Effector memory CD4-positive, alpha-beta T cell (primary cell): ENCODE measurements at regions not wholly inside any gene's neighbourhood (a gene's known extent, or its start where the extent isn't known, plus 50 kb on each side); places are given as distances from the start of the nearest gene placed in this dataset.

Source experiments
- DNase-seq, 3 donors: peaks; one replicate each; pipeline ENCODE4 v3.0.0-alpha.2; 2020
- H3K27ac ChIP-seq: 2 replicates; pipeline ENCODE4 v1.7.0; 2013; ENCODE audit warnings: mild to moderate bottlenecking, low read length, moderate library complexity; ENCODE audit not compliant: insufficient read depth, poor library complexity, severe bottlenecking
- H3K27me3 ChIP-seq: replicated peaks from 2 replicates; pipeline ENCODE4 v1.7.0; 2013; ENCODE audit warnings: mild to moderate bottlenecking, low read length; ENCODE audit not compliant: insufficient read depth, control insufficient read depth, poor library complexity, severe bottlenecking
- H3K36me3 ChIP-seq: 2 replicates; pipeline ENCODE4 v1.7.0; 2013; ENCODE audit warnings: mild to moderate bottlenecking, low read length, moderate library complexity; ENCODE audit not compliant: control insufficient read depth, insufficient read depth
- H3K4me1 ChIP-seq: 2 replicates; pipeline ENCODE4 v1.7.0; 2013; ENCODE audit warnings: low read length, mild to moderate bottlenecking; ENCODE audit not compliant: control insufficient read depth, insufficient read depth, poor library complexity, severe bottlenecking
- H3K4me3 ChIP-seq: 2 replicates; pipeline ENCODE4 v1.7.0; 2013; ENCODE audit warnings: low read length, low read depth, mild to moderate bottlenecking; ENCODE audit not compliant: insufficient read depth, poor library complexity, severe bottlenecking
- H3K9me3 ChIP-seq: 2 replicates; pipeline ENCODE4 v1.7.0; 2013; ENCODE audit warnings: mild to moderate bottlenecking, low read length, moderate library complexity; ENCODE audit not compliant: control insufficient read depth

GRCh38 chr7:106418094-106418493, 133.3 kb upstream of the NAMPT start:
- no peak overlapping the region for H3K4me3 ChIP-seq
- no peak for DNase-seq
- no peaks in the 10 kb centered on the region for H3K9me3 ChIP-seq
- no peaks in the 10 kb centered on the region for H3K4me1 ChIP-seq
- H3K27me3 ChIP-seq = no peaks in the 10 kb centered on the region
- H3K27ac ChIP-seq = no peak overlapping the region
- no peaks in the 10 kb centered on the region for H3K36me3 ChIP-seq

GRCh38 chr7:106417273-106417902, 132.6 kb upstream of the NAMPT start:
- H3K27me3 ChIP-seq = no peaks in the 10 kb centered on the region
- no peak overlapping the region for H3K27ac ChIP-seq
- no peaks in the 10 kb centered on the region for H3K9me3 ChIP-seq
- H3K4me1 ChIP-seq = no peaks in the 10 kb centered on the region
- no peak overlapping the region for H3K4me3 ChIP-seq
- no peak for DNase-seq
- no peaks in the 10 kb centered on the region for H3K36me3 ChIP-seq

GRCh38 chr7:106416430-106416829, 131.6 kb upstream of the NAMPT start:
- Histone ChIP-seq H3K4me3 (no peak overlapping the region), H3K27me3 (no peaks in the 10 kb centered on the region), H3K27ac (no peak overlapping the region), H3K36me3 (no peaks in the 10 kb centered on the region), H3K9me3 (no peaks in the 10 kb centered on the region), H3K4me1 (no peaks in the 10 kb centered on the region)
- no peak for DNase-seq

GRCh38 chr7:106415433-106415832, 130.7 kb upstream of the NAMPT start:
- H3K27me3 ChIP-seq = no peaks in the 10 kb centered on the region
- H3K4me1 ChIP-seq = no peaks in the 10 kb centered on the region
- no peak overlapping the region for H3K27ac ChIP-seq
- no peak overlapping the region for H3K4me3 ChIP-seq
- DNase-seq = no peak
- H3K36me3 ChIP-seq = no peaks in the 10 kb centered on the region
- H3K9me3 ChIP-seq = no peaks in the 10 kb centered on the region

- Histone ChIP-seq H3K27ac (no peak overlapping the region), H3K4me3 (no peak overlapping the region), H3K4me1 (no peaks in the 10 kb centered on the region), H3K36me3 (no peaks in the 10 kb centered on the region), H3K9me3 (no peaks in the 10 kb centered on the region), H3K27me3 (no peaks in the 10 kb centered on the region)
- no peak for DNase-seq
These were observed 128.7 kb upstream of the NAMPT start for GRCh38 chr7:106413446-106413845.

GRCh38 chr7:106405697-106406141, 120.9 kb upstream of the NAMPT start:
- Histone ChIP-seq H3K27ac (no peak overlapping the region), H3K27me3 (no peaks in the 10 kb centered on the region), H3K4me1 (no peaks in the 10 kb centered on the region), H3K36me3 (no peaks in the 10 kb centered on the region), H3K9me3 (no peaks in the 10 kb centered on the region), H3K4me3 (no peak overlapping the region)
- no peak for DNase-seq

- H3K36me3 ChIP-seq = no peaks in the 10 kb centered on the region
- H3K4me3 ChIP-seq = no peak overlapping the region
- no peak for DNase-seq
- H3K4me1 ChIP-seq = no peaks in the 10 kb centered on the region
- no peaks in the 10 kb centered on the region for H3K9me3 ChIP-seq
- H3K27ac ChIP-seq = no peak overlapping the region
- H3K27me3 ChIP-seq = no peaks in the 10 kb centered on the region
These were observed 118.1 kb upstream of the NAMPT start for GRCh38 chr7:106402898-106403297.

GRCh38 chr7:106400923-106401322, 116.1 kb upstream of the NAMPT start:
- Histone ChIP-seq H3K4me1 (no peaks in the 10 kb centered on the region), H3K9me3 (no peaks in the 10 kb centered on the region), H3K4me3 (no peak overlapping the region), H3K36me3 (no peaks in the 10 kb centered on the region), H3K27ac (no peak overlapping the region), H3K27me3 (no peaks in the 10 kb centered on the region)
- no peak for DNase-seq

GRCh38 chr7:106398786-106399185, 114.0 kb upstream of the NAMPT start:
- Histone ChIP-seq H3K27ac (no peak overlapping the region), H3K4me1 (no peaks in the 10 kb centered on the region), H3K27me3 (no peaks in the 10 kb centered on the region), H3K4me3 (no peak overlapping the region), H3K9me3 (no peaks in the 10 kb centered on the region), H3K36me3 (no peaks in the 10 kb centered on the region)
- DNase-seq = no peak

GRCh38 chr7:106397994-106398393, 113.2 kb upstream of the NAMPT start:
- Histone ChIP-seq H3K36me3 (no peaks in the 10 kb centered on the region), H3K9me3 (no peaks in the 10 kb centered on the region), H3K27ac (no peak overlapping the region), H3K27me3 (no peaks in the 10 kb centered on the region), H3K4me1 (no peaks in the 10 kb centered on the region), H3K4me3 (no peak overlapping the region)
- no peak for DNase-seq
